ENCODE measurements at regions not wholly inside any gene's neighbourhood (a gene's known extent, or its start where the extent isn't known, plus 50 kb on each side); places are given as distances from the start of the nearest gene placed in this dataset.

DNA sequence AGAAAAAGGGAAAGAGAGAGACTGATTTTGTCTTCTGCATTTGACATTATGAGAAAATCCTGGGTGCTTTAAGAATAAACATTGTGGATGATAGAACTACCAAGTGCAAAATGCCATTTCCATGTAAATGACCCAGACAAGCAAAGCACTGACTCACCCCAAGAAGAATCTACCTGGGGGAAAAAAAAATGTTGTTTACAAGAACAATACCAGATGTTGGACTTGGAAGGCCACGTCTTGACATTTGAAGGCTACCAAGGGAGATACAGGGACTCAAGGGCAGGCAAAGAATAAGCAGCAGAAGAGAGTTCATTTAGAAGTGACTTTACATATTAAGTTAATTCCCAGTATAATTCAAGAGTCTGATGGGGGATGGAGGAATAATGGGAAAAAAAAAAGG is 125.3 kb downstream of the TMEM114 start:
- TF ChIP-seq SIN3A (IDR thresholded peaks at IDR 0.05; ENCODE audit: borderline replicate concordance, insufficient read depth, low read length) (no peak), POLR2AphosphoS5 (IDR thresholded peaks at IDR 0.05; ENCODE audit: low read depth, low read length) (no peak), TAF1 (IDR thresholded peaks at IDR 0.05; ENCODE audit: borderline replicate concordance, insufficient read depth, low read length) (no peak), FOXP2 (optimal IDR thresholded peaks at IDR 0.05; ENCODE audit: borderline replicate concordance, extremely low read depth, extremely low read length, insufficient read depth) (no peak)
- TF ChIP-seq, protein P1, sequence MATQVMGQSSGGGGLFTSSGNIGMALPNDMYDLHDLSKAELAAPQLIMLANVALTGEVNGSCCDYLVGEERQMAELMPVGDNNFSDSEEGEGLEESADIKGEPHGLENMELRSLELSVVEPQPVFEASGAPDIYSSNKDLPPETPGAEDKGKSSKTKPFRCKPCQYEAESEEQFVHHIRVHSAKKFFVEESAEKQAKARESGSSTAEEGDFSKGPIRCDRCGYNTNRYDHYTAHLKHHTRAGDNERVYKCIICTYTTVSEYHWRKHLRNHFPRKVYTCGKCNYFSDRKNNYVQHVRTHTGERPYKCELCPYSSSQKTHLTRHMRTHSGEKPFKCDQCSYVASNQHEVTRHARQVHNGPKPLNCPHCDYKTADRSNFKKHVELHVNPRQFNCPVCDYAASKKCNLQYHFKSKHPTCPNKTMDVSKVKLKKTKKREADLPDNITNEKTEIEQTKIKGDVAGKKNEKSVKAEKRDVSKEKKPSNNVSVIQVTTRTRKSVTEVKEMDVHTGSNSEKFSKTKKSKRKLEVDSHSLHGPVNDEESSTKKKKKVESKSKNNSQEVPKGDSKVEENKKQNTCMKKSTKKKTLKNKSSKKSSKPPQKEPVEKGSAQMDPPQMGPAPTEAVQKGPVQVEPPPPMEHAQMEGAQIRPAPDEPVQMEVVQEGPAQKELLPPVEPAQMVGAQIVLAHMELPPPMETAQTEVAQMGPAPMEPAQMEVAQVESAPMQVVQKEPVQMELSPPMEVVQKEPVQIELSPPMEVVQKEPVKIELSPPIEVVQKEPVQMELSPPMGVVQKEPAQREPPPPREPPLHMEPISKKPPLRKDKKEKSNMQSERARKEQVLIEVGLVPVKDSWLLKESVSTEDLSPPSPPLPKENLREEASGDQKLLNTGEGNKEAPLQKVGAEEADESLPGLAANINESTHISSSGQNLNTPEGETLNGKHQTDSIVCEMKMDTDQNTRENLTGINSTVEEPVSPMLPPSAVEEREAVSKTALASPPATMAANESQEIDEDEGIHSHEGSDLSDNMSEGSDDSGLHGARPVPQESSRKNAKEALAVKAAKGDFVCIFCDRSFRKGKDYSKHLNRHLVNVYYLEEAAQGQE (IDR thresholded peaks at IDR 0.05; ENCODE audit: insufficient read depth in 1 of 2, low read depth in 2 of 2, low read length in 2 of 2), result no peak

DNA sequence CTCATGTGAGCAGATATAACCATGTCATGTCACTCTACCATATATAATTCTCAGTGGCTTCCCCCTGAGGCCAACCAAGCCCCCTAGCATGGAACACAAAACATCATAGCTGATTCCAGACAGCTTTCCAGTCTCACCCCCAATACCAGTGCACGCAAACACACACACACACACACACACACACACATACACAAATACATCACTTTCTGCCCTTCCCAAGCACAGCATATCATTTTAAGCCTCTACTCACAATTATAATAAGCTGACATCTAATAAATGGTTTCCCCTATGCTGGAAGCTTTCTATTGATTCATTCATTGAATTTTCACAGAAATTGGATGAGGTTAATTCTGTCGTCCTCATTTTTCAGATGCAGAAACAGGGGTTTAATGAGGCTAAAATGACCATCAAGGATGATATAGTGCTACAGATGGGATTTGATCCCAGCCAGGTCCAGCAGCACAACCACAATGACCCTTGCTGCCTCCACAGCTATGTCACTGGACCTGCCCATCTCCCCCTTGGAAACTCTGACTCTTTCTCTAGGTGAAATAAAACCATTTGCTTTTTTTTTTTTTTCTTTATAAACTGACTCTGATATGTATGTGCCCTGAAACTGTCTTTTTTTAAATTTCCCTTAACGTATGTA is 131.1 kb downstream of the TMEM114 start:
- no peak for TF ChIP-seq POLR2AphosphoS5 (IDR thresholded peaks at IDR 0.05; ENCODE audit: low read depth, low read length)

DNA sequence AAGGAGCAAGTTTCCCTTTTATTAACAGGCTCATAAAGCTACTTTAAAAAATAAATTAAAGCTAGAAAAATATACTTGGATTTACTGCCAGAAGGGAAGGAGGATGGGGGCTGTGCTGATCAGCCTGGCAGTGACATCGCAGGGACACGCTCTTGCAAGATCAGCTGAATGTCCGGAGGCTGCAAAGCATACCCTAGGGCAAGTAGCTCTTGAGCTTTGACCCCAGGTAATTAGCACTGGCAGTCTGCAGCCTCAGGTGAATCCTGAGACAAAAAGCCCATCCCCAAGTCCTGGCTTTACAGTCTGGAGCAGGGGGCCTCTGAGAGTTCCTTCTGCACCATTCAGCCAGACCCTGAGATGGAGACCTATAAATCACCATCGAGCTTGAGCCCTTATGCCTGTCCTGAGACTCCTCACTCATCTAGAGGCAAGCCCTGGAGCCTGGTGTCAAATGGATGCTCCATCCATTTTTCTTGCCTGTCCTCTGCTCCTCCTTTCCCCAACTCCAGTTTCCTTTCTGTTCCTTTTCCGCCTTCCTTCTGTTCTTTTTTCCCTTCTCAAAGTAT is 131.7 kb downstream of the TMEM114 start:
- TF ChIP-seq FOXP2 (optimal IDR thresholded peaks at IDR 0.05; ENCODE audit: borderline replicate concordance, extremely low read depth, extremely low read length, insufficient read depth) (no peak), TAF1 (IDR thresholded peaks at IDR 0.05; ENCODE audit: borderline replicate concordance, insufficient read depth, low read length) (no peak), POLR2AphosphoS5 (IDR thresholded peaks at IDR 0.05; ENCODE audit: low read depth, low read length) (no peak), SIN3A (IDR thresholded peaks at IDR 0.05; ENCODE audit: borderline replicate concordance, insufficient read depth, low read length) (no peak)
- TF ChIP-seq, protein P1 (IDR thresholded peaks at IDR 0.05; ENCODE audit: insufficient read depth in 1 of 2, low read depth in 2 of 2, low read length in 2 of 2), result no peak

DNA sequence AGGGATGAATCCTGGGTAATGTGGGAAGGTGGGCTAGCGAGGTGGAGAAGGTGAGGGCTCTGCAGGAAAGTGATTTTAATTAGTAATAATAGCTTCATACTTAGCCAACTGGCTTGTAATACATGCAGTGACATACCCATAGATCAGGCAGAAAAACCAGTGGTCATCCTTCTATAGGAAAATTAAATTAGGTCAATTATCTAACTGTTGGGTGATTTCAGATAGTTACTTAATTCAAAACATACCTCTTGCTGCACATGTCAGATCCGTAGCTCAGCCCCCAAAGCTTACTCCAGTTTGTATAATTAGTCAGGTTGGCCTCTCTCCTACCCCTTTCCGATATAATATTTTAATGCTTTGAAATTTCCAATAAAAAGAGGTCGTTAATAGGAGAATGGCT is 137.0 kb downstream of the TMEM114 start:
- no peak for TF ChIP-seq FOXP2 (optimal IDR thresholded peaks at IDR 0.05; ENCODE audit: borderline replicate concordance, extremely low read depth, extremely low read length, insufficient read depth)
- TF ChIP-seq SIN3A (IDR thresholded peaks at IDR 0.05; ENCODE audit: borderline replicate concordance, insufficient read depth, low read length), result no peak
- TF ChIP-seq, protein P1 (IDR thresholded peaks at IDR 0.05; ENCODE audit: insufficient read depth in 1 of 2, low read depth in 2 of 2, low read length in 2 of 2), result no peak
- no peak for TF ChIP-seq POLR2AphosphoS5 (IDR thresholded peaks at IDR 0.05; ENCODE audit: low read depth, low read length)
- no peak for TF ChIP-seq TAF1 (IDR thresholded peaks at IDR 0.05; ENCODE audit: borderline replicate concordance, insufficient read depth, low read length)

DNA sequence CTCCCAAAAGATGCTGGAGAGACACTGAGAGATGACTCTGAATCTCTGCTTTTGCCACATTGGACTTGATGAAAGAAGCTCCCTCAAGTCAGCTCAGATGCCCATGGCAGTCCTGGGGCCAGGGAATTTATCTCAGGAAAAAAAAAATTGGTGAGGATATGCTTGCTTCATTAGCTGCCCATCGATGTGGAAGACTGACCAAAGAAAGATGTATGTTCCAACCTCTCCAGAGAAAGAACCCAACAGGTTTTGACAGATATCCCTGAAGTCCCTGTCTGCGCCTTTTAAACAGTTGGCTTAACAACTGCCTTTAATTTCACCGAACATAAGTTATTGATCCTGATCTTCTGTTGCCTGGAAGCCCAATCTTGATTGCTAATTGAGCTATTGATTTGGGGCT is 137.4 kb downstream of the TMEM114 start:
- no peak for TF ChIP-seq POLR2AphosphoS5 (IDR thresholded peaks at IDR 0.05; ENCODE audit: low read depth, low read length)
- TF ChIP-seq, protein P1 (IDR thresholded peaks at IDR 0.05; ENCODE audit: insufficient read depth in 1 of 2, low read depth in 2 of 2, low read length in 2 of 2), result no peak
- TF ChIP-seq FOXP2 (optimal IDR thresholded peaks at IDR 0.05; ENCODE audit: borderline replicate concordance, extremely low read depth, extremely low read length, insufficient read depth), result no peak
- TF ChIP-seq SIN3A (IDR thresholded peaks at IDR 0.05; ENCODE audit: borderline replicate concordance, insufficient read depth, low read length), result no peak
- no peak for TF ChIP-seq TAF1 (IDR thresholded peaks at IDR 0.05; ENCODE audit: borderline replicate concordance, insufficient read depth, low read length)

Measured in PFSK-1 (cell line).